ENCODE measurements at regions not wholly inside any gene's neighbourhood (a gene's known extent, or its start where the extent isn't known, plus 50 kb on each side); places are given as distances from the start of the nearest gene placed in this dataset.
A peak's percentile ranks its signal among the peaks of the same experiment; 100 is the strongest.

GRCh38 chr5:10832987-10833386 lies 72.0 kb upstream of the DAP start:
- Histone ChIP-seq H3K4me2 (ENCODE audit: insufficient read depth, low read length) (no peak overlapping the region), H3K4me3 (ENCODE audit: insufficient read depth, low read length) (no peak overlapping the region), H2AFZ (ENCODE audit: low read length) (no peak overlapping the region)

GRCh38 chr5:10832421-10832820 lies 71.4 kb upstream of the DAP start:
- no peaks in the 10 kb centered on the region for H3K36me3 ChIP-seq (ENCODE audit: insufficient read depth, low read length)
- no peak overlapping the region for H3K27ac ChIP-seq (ENCODE audit: low read depth, low read length)

More at GRCh38 chr5:10832987-10833386, 72.0 kb upstream of the DAP start:
- TF ChIP-seq, protein P1, sequence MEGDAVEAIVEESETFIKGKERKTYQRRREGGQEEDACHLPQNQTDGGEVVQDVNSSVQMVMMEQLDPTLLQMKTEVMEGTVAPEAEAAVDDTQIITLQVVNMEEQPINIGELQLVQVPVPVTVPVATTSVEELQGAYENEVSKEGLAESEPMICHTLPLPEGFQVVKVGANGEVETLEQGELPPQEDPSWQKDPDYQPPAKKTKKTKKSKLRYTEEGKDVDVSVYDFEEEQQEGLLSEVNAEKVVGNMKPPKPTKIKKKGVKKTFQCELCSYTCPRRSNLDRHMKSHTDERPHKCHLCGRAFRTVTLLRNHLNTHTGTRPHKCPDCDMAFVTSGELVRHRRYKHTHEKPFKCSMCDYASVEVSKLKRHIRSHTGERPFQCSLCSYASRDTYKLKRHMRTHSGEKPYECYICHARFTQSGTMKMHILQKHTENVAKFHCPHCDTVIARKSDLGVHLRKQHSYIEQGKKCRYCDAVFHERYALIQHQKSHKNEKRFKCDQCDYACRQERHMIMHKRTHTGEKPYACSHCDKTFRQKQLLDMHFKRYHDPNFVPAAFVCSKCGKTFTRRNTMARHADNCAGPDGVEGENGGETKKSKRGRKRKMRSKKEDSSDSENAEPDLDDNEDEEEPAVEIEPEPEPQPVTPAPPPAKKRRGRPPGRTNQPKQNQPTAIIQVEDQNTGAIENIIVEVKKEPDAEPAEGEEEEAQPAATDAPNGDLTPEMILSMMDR (IDR thresholded peaks at IDR 0.05; ENCODE audit: extremely low read depth, low read depth, low read length) = no peak
- no peak for DNase-seq (ENCODE audit: insufficient read length, low spot score, missing footprints)
- Histone ChIP-seq H4K20me1 (ENCODE audit: insufficient read depth, low read length) (no peaks in the 10 kb centered on the region), H3K79me2 (ENCODE audit: insufficient read depth, low read length) (no peaks in the 10 kb centered on the region), H3K4me1 (ENCODE audit: insufficient read depth, low read length) (peaks cover 16% of the 10 kb centered on the region), H3K9me3 (ENCODE audit: low read depth, low read length) (no peaks in the 10 kb centered on the region), H3K27ac (ENCODE audit: low read depth, low read length) (no peak overlapping the region), H3K36me3 (ENCODE audit: insufficient read depth, low read length) (no peaks in the 10 kb centered on the region), H3K27me3 (ENCODE audit: insufficient read depth, low read length) (peaks cover 3% of the 10 kb centered on the region)

GRCh38 chr5:10831419-10831818 lies 70.4 kb upstream of the DAP start:
- TF ChIP-seq, protein P1 (IDR thresholded peaks at IDR 0.05; ENCODE audit: extremely low read depth, low read depth, low read length) = no peak
- Histone ChIP-seq H3K27me3 (ENCODE audit: insufficient read depth, low read length) (peaks cover 3% of the 10 kb centered on the region), H3K27ac (ENCODE audit: low read depth, low read length) (peak overlapping the region; percentile 51), H4K20me1 (ENCODE audit: insufficient read depth, low read length) (no peaks in the 10 kb centered on the region), H3K4me3 (ENCODE audit: insufficient read depth, low read length) (peak overlapping the region; percentile 35), H3K9me3 (ENCODE audit: low read depth, low read length) (no peaks in the 10 kb centered on the region), H2AFZ (ENCODE audit: low read length) (peak overlapping the region; percentile 81), H3K4me1 (ENCODE audit: insufficient read depth, low read length) (peaks cover 20% of the 10 kb centered on the region), H3K79me2 (ENCODE audit: insufficient read depth, low read length) (no peaks in the 10 kb centered on the region), H3K4me2 (ENCODE audit: insufficient read depth, low read length) (peak overlapping the region; percentile 58), H3K36me3 (ENCODE audit: insufficient read depth, low read length) (no peaks in the 10 kb centered on the region)
- peak; percentile 25 for DNase-seq (ENCODE audit: insufficient read length, low spot score, missing footprints)

More at GRCh38 chr5:10832421-10832820, 71.4 kb upstream of the DAP start:
- peaks cover 20% of the 10 kb centered on the region for H3K4me1 ChIP-seq (ENCODE audit: insufficient read depth, low read length)
- no peak overlapping the region for H2AFZ ChIP-seq (ENCODE audit: low read length)
- no peaks in the 10 kb centered on the region for H3K9me3 ChIP-seq (ENCODE audit: low read depth, low read length)
- no peak overlapping the region for H3K4me2 ChIP-seq (ENCODE audit: insufficient read depth, low read length)
- no peaks in the 10 kb centered on the region for H3K79me2 ChIP-seq (ENCODE audit: insufficient read depth, low read length)
- TF ChIP-seq, protein P1 (IDR thresholded peaks at IDR 0.05; ENCODE audit: extremely low read depth, low read depth, low read length) = no peak
- H3K4me3 ChIP-seq (ENCODE audit: insufficient read depth, low read length) = no peak overlapping the region
- no peaks in the 10 kb centered on the region for H4K20me1 ChIP-seq (ENCODE audit: insufficient read depth, low read length)
- H3K27me3 ChIP-seq (ENCODE audit: insufficient read depth, low read length) = peaks cover 3% of the 10 kb centered on the region
- DNase-seq (ENCODE audit: insufficient read length, low spot score, missing footprints) = peak; percentile 11

GRCh38 chr5:10828241-10828640 lies 67.2 kb upstream of the DAP start:
- Histone ChIP-seq H3K27ac (ENCODE audit: low read depth, low read length) (peak overlapping the region; percentile 2), H4K20me1 (ENCODE audit: insufficient read depth, low read length) (no peaks in the 10 kb centered on the region), H3K4me1 (ENCODE audit: insufficient read depth, low read length) (peaks cover 20% of the 10 kb centered on the region), H3K9me3 (ENCODE audit: low read depth, low read length) (no peaks in the 10 kb centered on the region), H2AFZ (ENCODE audit: low read length) (no peak overlapping the region), H3K4me2 (ENCODE audit: insufficient read depth, low read length) (peak overlapping the region; percentile 38), H3K4me3 (ENCODE audit: insufficient read depth, low read length) (no peak overlapping the region), H3K36me3 (ENCODE audit: insufficient read depth, low read length) (no peaks in the 10 kb centered on the region), H3K79me2 (ENCODE audit: insufficient read depth, low read length) (no peaks in the 10 kb centered on the region), H3K27me3 (ENCODE audit: insufficient read depth, low read length) (peaks cover 3% of the 10 kb centered on the region)
- TF ChIP-seq, protein P1 (IDR thresholded peaks at IDR 0.05; ENCODE audit: extremely low read depth, low read depth, low read length) = no peak
- DNase-seq (ENCODE audit: insufficient read length, low spot score, missing footprints) = peak; percentile 41
